GM12801 (cell line): ENCODE measurements at regions not wholly inside any gene's neighbourhood (a gene's known extent, or its start where the extent isn't known, plus 50 kb on each side); places are given as distances from the start of the nearest gene placed in this dataset.

ENCODE experiments used
- CTCF ChIP-seq: IDR thresholded peaks from one replicate; pipeline ENCODE4 v1.5.1; 2011; ENCODE audit warnings: control low read depth; ENCODE audit not compliant: insufficient read length; ENCODE audit errors: extremely low read depth

GRCh38 chr1:37423810-37424209, 50.6 kb upstream of the ZC3H12A start:
- no peak for TF ChIP-seq CTCF

GRCh38 chr1:37424523-37424922, 49.9 kb upstream of the ZC3H12A start:
- TF ChIP-seq CTCF, result no peak
